ENCODE measurements at regions not wholly inside any gene's neighbourhood (a gene's known extent, or its start where the extent isn't known, plus 50 kb on each side); places are given as distances from the start of the nearest gene placed in this dataset.

DNA sequence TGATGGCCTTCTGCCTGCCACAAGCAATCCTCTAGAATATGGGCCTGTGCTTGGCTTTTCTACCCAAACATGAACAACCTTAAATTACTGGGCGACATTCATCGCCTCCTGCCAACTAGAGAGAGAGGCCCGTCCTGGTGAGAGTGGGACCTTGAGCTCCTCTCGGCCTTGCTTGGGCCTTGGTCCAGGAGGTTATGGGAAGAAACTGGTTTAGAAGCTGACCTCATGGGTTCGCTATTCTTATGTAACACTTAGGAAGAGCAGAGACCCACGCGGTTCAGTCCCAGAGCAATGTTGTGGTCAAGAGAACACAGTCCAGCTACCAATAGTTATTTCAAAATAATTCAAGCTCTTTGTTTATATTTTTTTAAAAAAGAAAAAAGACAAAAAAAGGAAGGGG lies 176.3 kb upstream of the ZNF32 start:
- TF ChIP-seq, protein P1, sequence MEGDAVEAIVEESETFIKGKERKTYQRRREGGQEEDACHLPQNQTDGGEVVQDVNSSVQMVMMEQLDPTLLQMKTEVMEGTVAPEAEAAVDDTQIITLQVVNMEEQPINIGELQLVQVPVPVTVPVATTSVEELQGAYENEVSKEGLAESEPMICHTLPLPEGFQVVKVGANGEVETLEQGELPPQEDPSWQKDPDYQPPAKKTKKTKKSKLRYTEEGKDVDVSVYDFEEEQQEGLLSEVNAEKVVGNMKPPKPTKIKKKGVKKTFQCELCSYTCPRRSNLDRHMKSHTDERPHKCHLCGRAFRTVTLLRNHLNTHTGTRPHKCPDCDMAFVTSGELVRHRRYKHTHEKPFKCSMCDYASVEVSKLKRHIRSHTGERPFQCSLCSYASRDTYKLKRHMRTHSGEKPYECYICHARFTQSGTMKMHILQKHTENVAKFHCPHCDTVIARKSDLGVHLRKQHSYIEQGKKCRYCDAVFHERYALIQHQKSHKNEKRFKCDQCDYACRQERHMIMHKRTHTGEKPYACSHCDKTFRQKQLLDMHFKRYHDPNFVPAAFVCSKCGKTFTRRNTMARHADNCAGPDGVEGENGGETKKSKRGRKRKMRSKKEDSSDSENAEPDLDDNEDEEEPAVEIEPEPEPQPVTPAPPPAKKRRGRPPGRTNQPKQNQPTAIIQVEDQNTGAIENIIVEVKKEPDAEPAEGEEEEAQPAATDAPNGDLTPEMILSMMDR (IDR thresholded peaks at IDR 0.05): no peak
- no peak for TF ChIP-seq POLR2A (IDR thresholded peaks at IDR 0.05)
